ENCODE measurements at regions not wholly inside any gene's neighbourhood (a gene's known extent, or its start where the extent isn't known, plus 50 kb on each side); places are given as distances from the start of the nearest gene placed in this dataset.

- CTCF ChIA-PET = no interaction called here
Observed at GRCh38 chr14:38762845-38763244, 340.2 kb downstream of the SEC23A start.

GRCh38 chr14:38762426-38762825, 340.6 kb downstream of the SEC23A start:
- H3K36me3 Mint-ChIP-seq (ENCODE audit: low read depth) = no peaks in the 10 kb centered on the region
- no peaks in the 10 kb centered on the region for H3K4me1 Mint-ChIP-seq
- ATAC-seq (ENCODE audit: low read depth) = no peak
- no peak overlapping the region for H3K27ac Mint-ChIP-seq
- no peaks in the 10 kb centered on the region for H3K27me3 Mint-ChIP-seq
- no peak for DNase-seq
- ChIA-PET CTCF (no interaction called here), POLR2A (no interaction called here)
- intact Hi-C loops (cut with micrococcal nuclease) = no loop called here
- TF ChIP-seq CTCF (IDR thresholded peaks at IDR 0.05) = no peak
- H3K4me3 Mint-ChIP-seq = no peak overlapping the region
- H3K9me3 Mint-ChIP-seq = no peaks in the 10 kb centered on the region

More at GRCh38 chr14:38762845-38763244, 340.2 kb downstream of the SEC23A start:
- no peak for ATAC-seq (ENCODE audit: low read depth)
- TF ChIP-seq CTCF (IDR thresholded peaks at IDR 0.05) = no peak
- no peak overlapping the region for H3K27ac Mint-ChIP-seq
- no peaks in the 10 kb centered on the region for H3K36me3 Mint-ChIP-seq (ENCODE audit: low read depth)
- H3K9me3 Mint-ChIP-seq = no peaks in the 10 kb centered on the region
- POLR2A ChIA-PET = no interaction called here
- no peaks in the 10 kb centered on the region for H3K4me1 Mint-ChIP-seq
- no peak overlapping the region for H3K4me3 Mint-ChIP-seq
- intact Hi-C loops (cut with micrococcal nuclease) = no loop called here
- DNase-seq = no peak
- H3K27me3 Mint-ChIP-seq = no peaks in the 10 kb centered on the region

- no peaks in the 10 kb centered on the region for H3K36me3 Mint-ChIP-seq (ENCODE audit: low read depth)
- no peaks in the 10 kb centered on the region for H3K4me1 Mint-ChIP-seq
- H3K9me3 Mint-ChIP-seq = peaks cover under 1% of the 10 kb centered on the region
- no peaks in the 10 kb centered on the region for H3K27me3 Mint-ChIP-seq
- TF ChIP-seq CTCF (IDR thresholded peaks at IDR 0.05) = no peak
- POLR2A ChIA-PET = no interaction called here
- H3K27ac Mint-ChIP-seq = no peak overlapping the region
- no peak overlapping the region for H3K4me3 Mint-ChIP-seq
- CTCF ChIA-PET = no interaction called here
- intact Hi-C loops (cut with micrococcal nuclease) = no loop called here
- ATAC-seq (ENCODE audit: low read depth) (no peak), DNase-seq (no peak)
Observed at GRCh38 chr14:38761033-38761432, 342.0 kb downstream of the SEC23A start.

GRCh38 chr14:38758661-38759060, 344.4 kb downstream of the SEC23A start:
- TF ChIP-seq CTCF (IDR thresholded peaks at IDR 0.05) = no peak
- Mint-ChIP-seq H3K27me3 (no peaks in the 10 kb centered on the region), H3K4me3 (no peak overlapping the region), H3K27ac (no peak overlapping the region), H3K36me3 (ENCODE audit: low read depth) (no peaks in the 10 kb centered on the region), H3K9me3 (peaks cover 3% of the 10 kb centered on the region), H3K4me1 (no peaks in the 10 kb centered on the region)
- no peak for ATAC-seq (ENCODE audit: low read depth)
- intact Hi-C loops (cut with micrococcal nuclease) = no loop called here
- DNase-seq = no peak
- ChIA-PET CTCF (no interaction called here), POLR2A (no interaction called here)

GRCh38 chr14:38755036-38755435, 348.0 kb downstream of the SEC23A start:
- TF ChIP-seq CTCF (IDR thresholded peaks at IDR 0.05) = no peak
- no peaks in the 10 kb centered on the region for H3K36me3 Mint-ChIP-seq (ENCODE audit: low read depth)
- intact Hi-C loops (cut with micrococcal nuclease) = no loop called here
- POLR2A ChIA-PET = no interaction called here
- no peaks in the 10 kb centered on the region for H3K27me3 Mint-ChIP-seq
- no peak overlapping the region for H3K4me3 Mint-ChIP-seq
- no peak overlapping the region for H3K27ac Mint-ChIP-seq
- no peak for DNase-seq
- no peaks in the 10 kb centered on the region for H3K4me1 Mint-ChIP-seq
- no peak for ATAC-seq (ENCODE audit: low read depth)
- CTCF ChIA-PET = no interaction called here
- peaks cover 3% of the 10 kb centered on the region for H3K9me3 Mint-ChIP-seq

Data from activated B cell treated with CpG ODN at 0.5 μM for 24 hours (primary cell).